ENCODE measurements at regions not wholly inside any gene's neighbourhood (a gene's known extent, or its start where the extent isn't known, plus 50 kb on each side); places are given as distances from the start of the nearest gene placed in this dataset.

- no peak for TF ChIP-seq CTCF (IDR thresholded peaks at IDR 0.05; ENCODE audit: low read length)
- no peak for TF ChIP-seq EZH2 (IDR thresholded peaks at IDR 0.05; ENCODE audit: borderline replicate concordance, low read length)
Measured at GRCh38 chr4:123622572-123622971, 226.0 kb downstream of the SPRY1 start.
